H9 (cell line): ENCODE measurements at regions not wholly inside any gene's neighbourhood (a gene's known extent, or its start where the extent isn't known, plus 50 kb on each side); places are given as distances from the start of the nearest gene placed in this dataset.

Experiments used
- DNase-seq: peaks from one replicate; pipeline ENCODE4 v3.0.0-alpha.2; 2017
- H2AFZ ChIP-seq: one replicate; pipeline ENCODE4 v1.6.1; 2013; ENCODE audit warnings: mild to moderate bottlenecking, low read length, control low read depth, moderate library complexity
- H2AK5ac ChIP-seq: 2 replicates; pipeline ENCODE4 v1.6.1; 2013; ENCODE audit warnings: low read length, control low read depth, mixed read lengths; ENCODE audit not compliant: insufficient read length
- H2BK120ac ChIP-seq: one replicate; pipeline ENCODE4 v1.6.1; 2013; ENCODE audit warnings: low read depth, mild to moderate bottlenecking, low read length, control low read depth, inconsistent platforms; ENCODE audit not compliant: poor library complexity, severe bottlenecking
- H2BK12ac ChIP-seq: 2 replicates; pipeline ENCODE4 v1.6.1; 2013; ENCODE audit warnings: low read length, control low read depth, mixed read lengths, low read depth; ENCODE audit not compliant: insufficient read length
- H2BK15ac ChIP-seq: 2 replicates; pipeline ENCODE4 v1.6.1; 2013; ENCODE audit warnings: low read depth, low read length, control low read depth
- H2BK20ac ChIP-seq: one replicate; pipeline ENCODE4 v1.6.1; 2013; ENCODE audit warnings: low read depth, mild to moderate bottlenecking, low read length, control low read depth, inconsistent platforms; ENCODE audit not compliant: poor library complexity, severe bottlenecking
- H2BK5ac ChIP-seq: 2 replicates; pipeline ENCODE4 v1.6.1; 2013; ENCODE audit warnings: low read length, control low read depth, mixed read lengths; ENCODE audit not compliant: insufficient read length
- H3K14ac ChIP-seq: 2 replicates; pipeline ENCODE4 v1.6.1; 2013; ENCODE audit warnings: low read length, control low read depth; ENCODE audit not compliant: insufficient read depth
- H3K18ac ChIP-seq: 2 replicates; pipeline ENCODE4 v1.6.1; 2013; ENCODE audit warnings: low read depth, mild to moderate bottlenecking, mixed read lengths, low read length, control low read depth; ENCODE audit not compliant: insufficient read length
- H3K23ac ChIP-seq: 2 replicates; pipeline ENCODE4 v1.6.1; 2013; ENCODE audit warnings: low read length, control low read depth, mixed read lengths, low read depth; ENCODE audit not compliant: insufficient read length
- H3K23me2 ChIP-seq: 2 replicates; pipeline ENCODE4 v1.6.1; 2013; ENCODE audit warnings: low read depth, mild to moderate bottlenecking, mixed read lengths, low read length, control low read depth; ENCODE audit not compliant: insufficient read length, poor library complexity, severe bottlenecking
- H3K27ac ChIP-seq: 2 replicates; pipeline ENCODE4 v1.5.1; 2013; ENCODE audit warnings: low read length, control low read depth, mixed read lengths, low read depth; ENCODE audit not compliant: insufficient read length
- H3K27me3 ChIP-seq: 2 replicates; pipeline ENCODE4 v1.6.1; 2013; ENCODE audit warnings: low read length, control low read depth, inconsistent platforms; ENCODE audit not compliant: insufficient read depth
- H3K4ac ChIP-seq: 2 replicates; pipeline ENCODE4 v1.6.1; 2013; ENCODE audit warnings: low read depth, mild to moderate bottlenecking, control low read depth, inconsistent platforms, low read length, moderate library complexity
- H3K4me1 ChIP-seq: 2 replicates; pipeline ENCODE4 v1.6.1; 2013; ENCODE audit warnings: low read length, control low read depth, inconsistent platforms; ENCODE audit not compliant: insufficient read depth
- H3K4me2 ChIP-seq: 2 replicates; pipeline ENCODE4 v1.6.1; 2013; ENCODE audit warnings: low read length, control low read depth, mixed read lengths; ENCODE audit not compliant: insufficient read length, insufficient read depth
- H3K56ac ChIP-seq: 2 replicates; pipeline ENCODE4 v1.6.1; 2013; ENCODE audit warnings: low read depth, mild to moderate bottlenecking, mixed read lengths, low read length, control low read depth; ENCODE audit not compliant: insufficient read length
- H3K79me1 ChIP-seq: 2 replicates; pipeline ENCODE4 v1.6.1; 2013; ENCODE audit warnings: low read depth, mild to moderate bottlenecking, moderate library complexity, low read length, control low read depth, inconsistent platforms; ENCODE audit not compliant: insufficient read depth, poor library complexity, severe bottlenecking
- H3K79me2 ChIP-seq: 2 replicates; pipeline ENCODE4 v1.6.1; 2013; ENCODE audit warnings: low read length, control low read depth, inconsistent platforms; ENCODE audit not compliant: insufficient read depth
- H3K9ac ChIP-seq: 2 replicates; pipeline ENCODE4 v1.6.1; 2013; ENCODE audit warnings: low read length, control low read depth, mixed read lengths; ENCODE audit not compliant: insufficient read length; ENCODE audit errors: extremely low read depth
- H3K9me3 ChIP-seq: one replicate; pipeline ENCODE4 v1.6.1; 2013; ENCODE audit warnings: low read depth, low read length, inconsistent platforms; ENCODE audit not compliant: control insufficient read depth
- H3T11ph ChIP-seq: one replicate; pipeline ENCODE4 v1.6.1; 2013; ENCODE audit warnings: mild to moderate bottlenecking, low read length, control low read depth, inconsistent platforms
- H4K20me1 ChIP-seq: one replicate; pipeline ENCODE4 v1.6.1; 2013; ENCODE audit not compliant: control insufficient read depth, insufficient read length, insufficient read depth
- H4K5ac ChIP-seq: 2 replicates; pipeline ENCODE4 v1.6.1; 2013; ENCODE audit warnings: low read depth, mild to moderate bottlenecking, mixed read lengths, low read length, control low read depth; ENCODE audit not compliant: insufficient read length
- H4K8ac ChIP-seq: replicated peaks from 2 replicates; pipeline ENCODE4 v1.6.1; 2013; ENCODE audit warnings: low read length, control low read depth, mixed read lengths, low read depth; ENCODE audit not compliant: insufficient read length
- H4K91ac ChIP-seq: 2 replicates; pipeline ENCODE4 v1.6.1; 2013; ENCODE audit warnings: low read depth, mild to moderate bottlenecking, moderate library complexity, mixed read lengths, low read length, control low read depth; ENCODE audit not compliant: insufficient read length
- H3K27ac Mint-ChIP-seq, 3 experiments: 2 replicates in 2 of 3; 3 replicates in 1 of 3; pipeline ENCODE4 v1.8.0; 2020 to 2021; ENCODE audit warnings: mixed read lengths in 3 of 3, mild to moderate bottlenecking in 1 of 3, moderate library complexity in 1 of 3
- H3K27me3 Mint-ChIP-seq: 2 replicates; pipeline ENCODE4 v1.8.0; 2021; ENCODE audit warnings: low read depth, mild to moderate bottlenecking, moderate library complexity, mixed read lengths
- H3K36me3 Mint-ChIP-seq, 3 experiments: 2 replicates in 2 of 3; 3 replicates in 1 of 3; pipeline ENCODE4 v1.8.0; 2020 to 2021; ENCODE audit warnings: low read depth in 3 of 3, mixed read lengths in 3 of 3; ENCODE audit not compliant: insufficient read depth in 1 of 3
- H3K4me1 Mint-ChIP-seq, 2 experiments: 2 replicates each; pipeline ENCODE4 v1.8.0; 2020; ENCODE audit warnings: mixed read lengths in 2 of 2
- H3K4me3 Mint-ChIP-seq, 2 experiments: 2 replicates in 1 of 2; 3 replicates in 1 of 2; pipeline ENCODE4 v1.8.0; 2020 to 2021; ENCODE audit warnings: mild to moderate bottlenecking in 2 of 2, mixed read lengths in 2 of 2, moderate library complexity in 1 of 2
- H3K9me3 Mint-ChIP-seq, 2 experiments: 2 replicates in 1 of 2; 3 replicates in 1 of 2; pipeline ENCODE4 v1.8.0; 2020; ENCODE audit warnings: mild to moderate bottlenecking in 2 of 2, mixed read lengths in 2 of 2, moderate library complexity in 1 of 2
- WGBS: extraction: QIAGEN DNeasy Blood & Tissue Kit; methylation state at CpG from one replicate; pipeline ENCODE4 v1.1.7; 2013; ENCODE audit warnings: missing lambda C conversion rate, low lambda C conversion rate, mixed read lengths; ENCODE audit not compliant: insufficient read length; ENCODE audit errors: extremely low coverage; 5-methylcytosine and 5-hydroxymethylcytosine counted together
- TF ChIP-seq, protein P1 (sequence below): fragments of 200-600 bp; sonication (generic); conservative IDR thresholded peaks from 3 replicates; pipeline ENCODE4 v1.8.0; 2021; ENCODE audit warnings: antibody characterized with exemption, mild to moderate bottlenecking

GRCh38 chr21:27477296-27477695 lies 510.4 kb upstream of the ADAMTS5 start:
- Histone ChIP-seq H4K8ac (no peak overlapping the region), H3K9me3 (no peaks in the 10 kb centered on the region), H3K4ac (no peak overlapping the region), H2BK5ac (no peak overlapping the region), H2AFZ (no peak overlapping the region), H2BK120ac (no peak overlapping the region), H2AK5ac (no peak overlapping the region), H2BK12ac (no peak overlapping the region), H3T11ph (no peak overlapping the region), H2BK15ac (no peak overlapping the region), H3K4me1 (no peaks in the 10 kb centered on the region; the same call in 1 of the 2 replicates), H3K56ac (no peak overlapping the region), H4K20me1 (no peaks in the 10 kb centered on the region), H3K23ac (no peak overlapping the region), H3K14ac (no peak overlapping the region), H4K91ac (no peak overlapping the region), H3K18ac (no peak overlapping the region), H3K79me1 (no peaks in the 10 kb centered on the region), H3K27me3 (no peaks in the 10 kb centered on the region), H3K79me2 (no peaks in the 10 kb centered on the region), H3K9ac (no peak overlapping the region), H4K5ac (no peak overlapping the region), H2BK20ac (no peak overlapping the region), H3K23me2 (no peaks in the 10 kb centered on the region), H3K4me2 (no peak overlapping the region), H3K27ac (no peak overlapping the region)
- DNase-seq: no peak
- no peak overlapping the region for H3K4me3 Mint-ChIP-seq
- H3K27ac Mint-ChIP-seq: no peak overlapping the region
- TF ChIP-seq, protein P1, sequence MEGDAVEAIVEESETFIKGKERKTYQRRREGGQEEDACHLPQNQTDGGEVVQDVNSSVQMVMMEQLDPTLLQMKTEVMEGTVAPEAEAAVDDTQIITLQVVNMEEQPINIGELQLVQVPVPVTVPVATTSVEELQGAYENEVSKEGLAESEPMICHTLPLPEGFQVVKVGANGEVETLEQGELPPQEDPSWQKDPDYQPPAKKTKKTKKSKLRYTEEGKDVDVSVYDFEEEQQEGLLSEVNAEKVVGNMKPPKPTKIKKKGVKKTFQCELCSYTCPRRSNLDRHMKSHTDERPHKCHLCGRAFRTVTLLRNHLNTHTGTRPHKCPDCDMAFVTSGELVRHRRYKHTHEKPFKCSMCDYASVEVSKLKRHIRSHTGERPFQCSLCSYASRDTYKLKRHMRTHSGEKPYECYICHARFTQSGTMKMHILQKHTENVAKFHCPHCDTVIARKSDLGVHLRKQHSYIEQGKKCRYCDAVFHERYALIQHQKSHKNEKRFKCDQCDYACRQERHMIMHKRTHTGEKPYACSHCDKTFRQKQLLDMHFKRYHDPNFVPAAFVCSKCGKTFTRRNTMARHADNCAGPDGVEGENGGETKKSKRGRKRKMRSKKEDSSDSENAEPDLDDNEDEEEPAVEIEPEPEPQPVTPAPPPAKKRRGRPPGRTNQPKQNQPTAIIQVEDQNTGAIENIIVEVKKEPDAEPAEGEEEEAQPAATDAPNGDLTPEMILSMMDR: no peak
- no peaks in the 10 kb centered on the region; a peak in 1 of 7 replicates for H3K36me3 Mint-ChIP-seq
- peaks cover 0 to 10% of the 10 kb centered on the region in 2 experiments; a peak in 2 of 4 replicates for H3K4me1 Mint-ChIP-seq
- peaks cover 2 to 8% of the 10 kb centered on the region in 2 experiments; a peak in 3 of 5 replicates for H3K9me3 Mint-ChIP-seq
- no CpG with 5 or more reads among the region's 2 CpGs for WGBS
- no peaks in the 10 kb centered on the region for H3K27me3 Mint-ChIP-seq
